GM12872 (cell line): ENCODE measurements at regions not wholly inside any gene's neighbourhood (a gene's known extent, or its start where the extent isn't known, plus 50 kb on each side); places are given as distances from the start of the nearest gene placed in this dataset.

ENCODE experiments used
- TF ChIP-seq, protein P1 (sequence below): IDR thresholded peaks from 3 replicates; pipeline ENCODE4 v1.5.1; 2011; ENCODE audit warnings: low read depth, mild to moderate bottlenecking, low read length, moderate library complexity; ENCODE audit not compliant: insufficient read depth

DNA sequence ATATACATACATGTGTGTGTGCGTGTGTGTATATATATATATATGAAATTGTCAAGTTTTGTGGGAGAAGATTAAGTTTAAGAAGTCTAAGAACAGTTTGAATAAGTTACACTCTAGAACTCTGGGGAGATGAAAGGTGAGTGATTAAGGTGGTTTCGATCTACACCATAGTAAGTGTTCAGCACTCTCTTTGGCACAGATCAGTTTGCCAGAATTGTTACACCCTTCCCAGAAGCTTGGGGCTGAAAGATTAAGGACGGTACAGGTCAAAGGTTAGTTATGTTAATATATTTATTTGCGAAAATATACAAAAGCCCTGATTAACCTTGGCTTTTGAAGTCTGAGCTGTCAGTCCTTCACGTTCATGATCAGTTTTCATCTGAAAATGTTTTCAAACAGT is 309.1 kb downstream of the KLF5 start:
- TF ChIP-seq, protein P1, sequence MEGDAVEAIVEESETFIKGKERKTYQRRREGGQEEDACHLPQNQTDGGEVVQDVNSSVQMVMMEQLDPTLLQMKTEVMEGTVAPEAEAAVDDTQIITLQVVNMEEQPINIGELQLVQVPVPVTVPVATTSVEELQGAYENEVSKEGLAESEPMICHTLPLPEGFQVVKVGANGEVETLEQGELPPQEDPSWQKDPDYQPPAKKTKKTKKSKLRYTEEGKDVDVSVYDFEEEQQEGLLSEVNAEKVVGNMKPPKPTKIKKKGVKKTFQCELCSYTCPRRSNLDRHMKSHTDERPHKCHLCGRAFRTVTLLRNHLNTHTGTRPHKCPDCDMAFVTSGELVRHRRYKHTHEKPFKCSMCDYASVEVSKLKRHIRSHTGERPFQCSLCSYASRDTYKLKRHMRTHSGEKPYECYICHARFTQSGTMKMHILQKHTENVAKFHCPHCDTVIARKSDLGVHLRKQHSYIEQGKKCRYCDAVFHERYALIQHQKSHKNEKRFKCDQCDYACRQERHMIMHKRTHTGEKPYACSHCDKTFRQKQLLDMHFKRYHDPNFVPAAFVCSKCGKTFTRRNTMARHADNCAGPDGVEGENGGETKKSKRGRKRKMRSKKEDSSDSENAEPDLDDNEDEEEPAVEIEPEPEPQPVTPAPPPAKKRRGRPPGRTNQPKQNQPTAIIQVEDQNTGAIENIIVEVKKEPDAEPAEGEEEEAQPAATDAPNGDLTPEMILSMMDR = no peak

DNA sequence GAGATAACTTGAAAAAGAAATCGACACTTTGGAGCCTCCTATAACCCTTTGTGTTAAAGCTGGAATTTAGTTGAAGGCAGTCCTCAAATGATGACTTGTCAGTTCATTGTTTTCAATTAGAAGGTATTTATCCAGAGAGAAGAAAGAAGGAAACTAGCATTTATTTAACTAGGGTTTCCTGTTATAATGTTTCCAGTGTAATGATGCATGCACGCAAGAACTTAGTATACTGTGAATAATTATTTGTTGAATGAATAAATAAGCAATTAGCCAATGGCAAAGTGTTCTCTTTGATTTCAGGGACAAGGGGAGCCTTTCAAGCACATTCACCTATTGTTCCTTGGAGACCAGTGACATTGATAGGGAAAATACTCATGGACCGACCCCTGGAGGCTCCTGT is 307.4 kb downstream of the KLF5 start:
- TF ChIP-seq, protein P1 = no peak

DNA sequence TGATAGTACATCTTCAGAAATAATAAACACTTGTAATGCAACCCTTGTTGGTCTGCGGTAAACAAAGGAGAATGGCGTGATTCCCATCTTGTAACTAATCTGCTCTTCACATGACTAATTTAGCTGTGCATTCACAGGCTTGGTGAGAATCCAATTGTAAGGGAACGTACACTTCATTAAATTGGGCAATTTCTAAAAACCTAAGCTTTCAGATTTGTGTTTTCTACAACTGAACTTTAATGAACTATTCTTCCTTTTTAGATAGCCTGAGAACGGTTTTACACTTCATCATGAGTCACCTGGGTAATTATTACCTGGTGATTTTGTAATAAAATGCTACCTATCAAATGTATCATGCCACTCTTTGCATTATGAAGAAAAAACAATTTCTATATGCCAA is 306.9 kb downstream of the KLF5 start:
- TF ChIP-seq, protein P1 = no peak

DNA sequence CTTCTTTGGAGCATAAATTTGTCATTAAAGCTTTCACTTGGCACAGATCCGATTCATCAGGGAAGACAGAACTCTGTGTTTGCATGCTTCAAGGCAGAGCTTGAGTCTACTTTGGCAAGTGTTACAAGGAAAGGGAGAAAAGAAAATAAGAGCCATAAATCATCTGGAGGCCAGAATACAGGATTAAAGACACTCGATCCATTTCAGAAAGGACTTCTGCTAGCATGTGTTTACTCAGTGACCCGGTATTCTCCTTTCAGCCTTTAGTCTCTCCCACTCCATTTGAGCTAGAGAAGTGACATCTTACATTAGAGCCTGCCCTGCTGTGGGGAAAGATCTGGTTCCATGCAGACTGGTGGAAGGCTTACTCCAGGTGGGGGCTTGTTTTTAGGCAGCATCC is 306.4 kb downstream of the KLF5 start:
- TF ChIP-seq, protein P1 = no peak

DNA sequence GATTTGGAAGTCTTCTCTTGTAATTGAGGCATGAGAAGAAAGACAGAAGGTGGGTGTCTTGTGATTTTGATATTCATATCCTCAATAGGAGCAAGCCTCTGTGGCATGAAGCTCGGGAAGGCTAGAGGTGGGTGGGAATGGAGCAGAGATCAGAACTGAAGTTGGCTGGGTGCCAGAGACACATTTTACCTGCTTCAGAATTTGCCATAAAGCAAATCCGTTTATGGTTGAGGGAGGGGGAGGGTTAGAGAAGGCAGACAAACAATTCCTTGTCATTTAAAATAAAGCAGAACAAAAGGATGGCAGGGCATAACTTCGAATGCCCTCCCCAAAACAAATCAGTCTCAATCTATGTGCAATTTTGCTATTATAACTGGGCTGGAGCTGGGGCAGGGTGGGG is 305.9 kb downstream of the KLF5 start:
- TF ChIP-seq, protein P1 = no peak

DNA sequence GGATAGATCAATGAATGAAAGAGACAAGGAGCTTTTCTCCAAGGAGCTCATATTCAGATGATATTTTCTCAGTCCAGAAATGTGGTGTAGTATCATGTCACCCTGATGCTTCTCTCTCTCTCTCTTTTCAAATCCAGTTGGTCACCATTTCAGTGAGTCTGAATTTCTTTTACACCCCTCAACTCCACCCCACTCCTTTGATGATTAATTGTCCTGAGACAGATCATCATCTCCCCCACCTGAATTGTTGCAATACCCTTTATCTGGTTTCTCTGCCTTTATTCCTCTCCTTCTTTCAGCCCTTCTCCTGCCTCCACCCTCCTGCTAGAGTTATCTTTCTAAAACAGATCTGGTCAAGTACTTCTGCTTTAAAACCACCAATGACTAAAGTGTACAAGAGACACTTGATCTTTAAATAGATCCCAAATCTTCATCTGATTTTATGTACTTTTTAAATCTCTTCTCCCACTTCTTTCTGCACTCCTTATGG is 299.8 kb downstream of the KLF5 start:
- TF ChIP-seq, protein P1 = no peak

DNA sequence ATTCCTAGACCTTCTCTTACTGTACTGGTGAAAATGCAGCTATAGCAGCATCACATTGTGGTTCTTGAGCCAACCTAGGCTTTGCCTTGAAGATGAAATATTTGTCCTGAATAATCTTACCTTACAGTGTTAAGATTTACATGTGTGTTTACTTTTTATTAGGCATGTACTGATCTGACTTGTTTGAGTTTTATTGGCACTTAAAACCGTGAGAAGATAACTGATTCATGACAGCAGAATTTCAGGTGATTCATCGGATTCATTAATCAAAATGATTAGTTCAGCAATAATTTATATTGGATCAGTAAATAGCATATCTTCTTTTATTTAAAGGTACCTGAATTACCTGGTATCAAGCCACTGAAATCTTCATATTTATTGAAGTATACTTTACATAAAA is 296.3 kb downstream of the KLF5 start:
- TF ChIP-seq, protein P1 = no peak

DNA sequence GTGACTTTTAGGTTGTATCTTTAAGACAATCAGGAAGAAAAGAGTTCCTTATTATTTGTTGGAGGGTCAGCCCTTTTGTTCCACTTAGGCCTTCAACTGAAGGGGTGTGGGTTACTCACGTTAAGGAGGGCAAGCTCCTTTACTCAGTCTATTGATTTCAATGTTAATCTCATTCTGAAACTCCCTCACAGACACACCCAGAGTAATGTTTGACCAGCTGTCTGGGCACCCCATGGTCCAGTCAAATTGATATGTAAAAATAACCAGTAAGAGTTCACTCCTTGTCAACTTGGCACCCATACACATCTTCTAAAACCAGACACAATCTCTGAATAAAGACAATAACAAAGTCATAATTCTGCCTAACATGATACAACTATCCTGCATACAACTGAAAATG is 292.9 kb downstream of the KLF5 start:
- TF ChIP-seq, protein P1 = no peak
